OCI-LY1 (cell line): ENCODE measurements at regions not wholly inside any gene's neighbourhood (a gene's known extent, or its start where the extent isn't known, plus 50 kb on each side); places are given as distances from the start of the nearest gene placed in this dataset.

Experiments used
- EZH2 ChIP-seq: fragments of 200-600 bp; sonication (generic), shearing (Covaris generic); IDR thresholded peaks from 2 replicates; pipeline ENCODE4 v1.8.0; 2017; ENCODE audit warnings: borderline replicate concordance, mixed run types, mild to moderate bottlenecking, antibody characterized with exemption, low read length, moderate library complexity, mixed read lengths
- TF ChIP-seq, protein P1 (sequence below): fragments of 200-600 bp; sonication (generic), shearing (Covaris generic); IDR thresholded peaks from 2 replicates; pipeline ENCODE4 v1.5.1; 2017; ENCODE audit warnings: mild to moderate bottlenecking, antibody characterized with exemption, low read length, moderate library complexity, mixed read lengths

DNA sequence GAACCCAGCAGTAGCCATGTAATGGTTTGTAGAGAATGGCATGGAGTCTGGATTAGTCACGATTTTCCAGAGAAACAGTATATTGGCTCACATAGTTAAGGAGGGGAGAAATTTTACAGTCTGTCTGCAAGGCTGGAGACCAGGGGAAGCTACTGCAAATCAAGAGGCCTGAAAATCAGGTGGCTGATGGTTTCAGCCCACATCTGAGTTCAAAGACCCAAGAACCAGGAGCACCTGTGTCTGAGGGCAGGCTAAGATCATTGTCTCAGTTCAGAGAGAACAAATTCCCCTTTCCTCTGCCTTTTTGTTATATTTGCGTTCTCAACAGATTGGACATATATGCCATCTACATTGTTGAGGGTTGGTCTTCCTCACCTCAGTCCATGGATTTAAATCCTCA, 207.5 kb upstream of the IRX2 start:
- TF ChIP-seq, protein P1, sequence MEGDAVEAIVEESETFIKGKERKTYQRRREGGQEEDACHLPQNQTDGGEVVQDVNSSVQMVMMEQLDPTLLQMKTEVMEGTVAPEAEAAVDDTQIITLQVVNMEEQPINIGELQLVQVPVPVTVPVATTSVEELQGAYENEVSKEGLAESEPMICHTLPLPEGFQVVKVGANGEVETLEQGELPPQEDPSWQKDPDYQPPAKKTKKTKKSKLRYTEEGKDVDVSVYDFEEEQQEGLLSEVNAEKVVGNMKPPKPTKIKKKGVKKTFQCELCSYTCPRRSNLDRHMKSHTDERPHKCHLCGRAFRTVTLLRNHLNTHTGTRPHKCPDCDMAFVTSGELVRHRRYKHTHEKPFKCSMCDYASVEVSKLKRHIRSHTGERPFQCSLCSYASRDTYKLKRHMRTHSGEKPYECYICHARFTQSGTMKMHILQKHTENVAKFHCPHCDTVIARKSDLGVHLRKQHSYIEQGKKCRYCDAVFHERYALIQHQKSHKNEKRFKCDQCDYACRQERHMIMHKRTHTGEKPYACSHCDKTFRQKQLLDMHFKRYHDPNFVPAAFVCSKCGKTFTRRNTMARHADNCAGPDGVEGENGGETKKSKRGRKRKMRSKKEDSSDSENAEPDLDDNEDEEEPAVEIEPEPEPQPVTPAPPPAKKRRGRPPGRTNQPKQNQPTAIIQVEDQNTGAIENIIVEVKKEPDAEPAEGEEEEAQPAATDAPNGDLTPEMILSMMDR, result no peak
- TF ChIP-seq EZH2, result no peak
